ENCODE measurements at regions not wholly inside any gene's neighbourhood (a gene's known extent, or its start where the extent isn't known, plus 50 kb on each side); places are given as distances from the start of the nearest gene placed in this dataset.

- no peak for TF ChIP-seq FOXP2 (optimal IDR thresholded peaks at IDR 0.05; ENCODE audit: borderline replicate concordance, extremely low read depth, extremely low read length, insufficient read depth)
- TF ChIP-seq SIN3A (IDR thresholded peaks at IDR 0.05; ENCODE audit: borderline replicate concordance, insufficient read depth, low read length), result no peak
- TF ChIP-seq REST (IDR thresholded peaks at IDR 0.05; ENCODE audit: insufficient read depth in 1 of 2, low read depth in 2 of 2, low read length in 2 of 2), result no peak
- TF ChIP-seq TAF1 (IDR thresholded peaks at IDR 0.05; ENCODE audit: borderline replicate concordance, insufficient read depth, low read length), result no peak
- TF ChIP-seq POLR2AphosphoS5 (IDR thresholded peaks at IDR 0.05; ENCODE audit: low read depth, low read length), result no peak
These were observed 315.6 kb downstream of the MTRR start for GRCh38 chr5:8184455-8185063.

- TF ChIP-seq POLR2AphosphoS5 (IDR thresholded peaks at IDR 0.05; ENCODE audit: low read depth, low read length), result no peak
- no peak for TF ChIP-seq SIN3A (IDR thresholded peaks at IDR 0.05; ENCODE audit: borderline replicate concordance, insufficient read depth, low read length)
- no peak for TF ChIP-seq FOXP2 (optimal IDR thresholded peaks at IDR 0.05; ENCODE audit: borderline replicate concordance, extremely low read depth, extremely low read length, insufficient read depth)
- TF ChIP-seq TAF1 (IDR thresholded peaks at IDR 0.05; ENCODE audit: borderline replicate concordance, insufficient read depth, low read length), result no peak
- TF ChIP-seq REST (IDR thresholded peaks at IDR 0.05; ENCODE audit: insufficient read depth in 1 of 2, low read depth in 2 of 2, low read length in 2 of 2), result no peak
These were observed 316.9 kb downstream of the MTRR start for GRCh38 chr5:8185852-8186251.

DNA sequence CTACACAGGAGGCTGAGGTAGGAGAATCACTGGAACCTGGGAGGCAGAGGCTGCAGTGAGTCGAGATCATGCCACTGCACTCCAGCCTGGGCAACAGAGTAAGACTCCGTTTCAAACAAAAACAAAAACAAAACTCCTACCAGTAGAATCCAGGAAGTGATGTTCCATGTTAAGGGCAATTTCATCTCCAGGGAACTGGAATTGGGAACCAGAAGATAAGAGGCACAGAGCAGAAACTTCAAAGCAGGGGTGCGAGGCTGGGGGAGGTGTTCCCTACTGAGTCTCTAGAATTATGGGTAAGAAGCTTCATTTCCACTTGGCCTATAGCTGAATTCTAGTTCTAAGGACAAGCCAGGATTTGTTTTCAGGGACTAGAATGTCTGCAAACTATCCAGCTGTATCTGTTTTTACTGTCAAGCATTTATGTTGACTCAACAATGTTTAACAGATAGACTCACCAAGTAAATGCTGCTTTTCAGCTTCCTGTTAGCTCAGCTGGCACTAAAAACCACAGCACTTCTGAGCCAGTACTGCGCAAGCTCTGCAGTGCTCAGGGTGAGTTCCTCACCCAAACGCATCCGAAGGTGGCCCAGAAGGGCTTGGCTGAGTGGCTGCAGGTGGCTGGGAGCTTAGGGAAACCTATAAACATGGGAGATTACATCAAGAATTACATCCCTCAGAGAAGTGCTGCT lies 320.1 kb downstream of the MTRR start:
- no peak for TF ChIP-seq FOXP2 (optimal IDR thresholded peaks at IDR 0.05; ENCODE audit: borderline replicate concordance, extremely low read depth, extremely low read length, insufficient read depth)
- no peak for TF ChIP-seq REST (IDR thresholded peaks at IDR 0.05; ENCODE audit: insufficient read depth in 1 of 2, low read depth in 2 of 2, low read length in 2 of 2)
- TF ChIP-seq POLR2AphosphoS5 (IDR thresholded peaks at IDR 0.05; ENCODE audit: low read depth, low read length), result no peak
- no peak for TF ChIP-seq TAF1 (IDR thresholded peaks at IDR 0.05; ENCODE audit: borderline replicate concordance, insufficient read depth, low read length)
- TF ChIP-seq SIN3A (IDR thresholded peaks at IDR 0.05; ENCODE audit: borderline replicate concordance, insufficient read depth, low read length), result no peak

DNA sequence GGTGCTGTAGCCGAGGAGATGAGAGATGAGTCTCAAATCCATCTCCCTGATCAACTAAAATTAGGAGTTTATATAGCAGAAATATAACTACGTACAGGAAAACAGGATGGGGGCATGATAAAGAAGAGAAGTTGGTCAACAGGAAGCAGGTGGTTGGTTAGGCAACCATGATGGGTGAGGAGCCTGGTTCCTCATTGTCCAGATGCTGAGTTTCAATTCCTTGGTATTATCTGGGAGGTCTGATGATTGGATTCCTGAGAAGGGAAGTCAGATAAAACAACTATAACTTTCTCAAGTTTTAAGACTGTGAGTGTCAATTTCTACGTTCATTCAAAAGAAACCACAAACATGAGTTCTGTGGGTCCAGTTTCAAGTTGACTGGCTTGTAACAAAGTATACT lies 323.9 kb downstream of the MTRR start:
- TF ChIP-seq TAF1 (IDR thresholded peaks at IDR 0.05; ENCODE audit: borderline replicate concordance, insufficient read depth, low read length) (no peak), SIN3A (IDR thresholded peaks at IDR 0.05; ENCODE audit: borderline replicate concordance, insufficient read depth, low read length) (no peak), FOXP2 (optimal IDR thresholded peaks at IDR 0.05; ENCODE audit: borderline replicate concordance, extremely low read depth, extremely low read length, insufficient read depth) (no peak), REST (IDR thresholded peaks at IDR 0.05; ENCODE audit: insufficient read depth in 1 of 2, low read depth in 2 of 2, low read length in 2 of 2) (no peak)

Data from PFSK-1 (cell line).